CD4-positive, CD25-positive, alpha-beta regulatory T cell (primary cell): ENCODE measurements at regions not wholly inside any gene's neighbourhood (a gene's known extent, or its start where the extent isn't known, plus 50 kb on each side); places are given as distances from the start of the nearest gene placed in this dataset.

Experiments used
- ATAC-seq, 2 donors: fragments of 150-1000 bp; cut with Tn5 transposase; one replicate each; pipeline ENCODE4 v1.10.0; 2021; ENCODE audit warnings: low read depth in 2 of 2, moderate number of reproducible peaks in 2 of 2, moderate library complexity in 1 of 2
- DNase-seq, 3 donors: peaks; one replicate each; pipeline versions ENCODE4 v3.0.0 to v3.0.0-alpha.2; 2012 to 2022; ENCODE audit warnings: mixed read lengths in 1 of 3
- H3K27ac ChIP-seq: one replicate; pipeline ENCODE4 v1.7.0; 2013; ENCODE audit warnings: mild to moderate bottlenecking, low read length; ENCODE audit not compliant: insufficient read depth, poor library complexity, severe bottlenecking
- H3K27me3 ChIP-seq: one replicate; pipeline ENCODE4 v1.7.0; 2013; ENCODE audit warnings: low read length; ENCODE audit not compliant: control insufficient read depth, insufficient read depth
- H3K36me3 ChIP-seq: one replicate; pipeline ENCODE4 v1.7.0; 2013; ENCODE audit warnings: mild to moderate bottlenecking, low read length, moderate library complexity; ENCODE audit not compliant: control insufficient read depth, insufficient read depth
- H3K4me1 ChIP-seq: 2 replicates; pipeline ENCODE4 v1.7.0; 2013; ENCODE audit warnings: mild to moderate bottlenecking, low read length; ENCODE audit not compliant: insufficient read depth, control insufficient read depth, poor library complexity, severe bottlenecking
- H3K4me3 ChIP-seq: one replicate; pipeline ENCODE4 v1.7.0; 2013; ENCODE audit warnings: low read depth, mild to moderate bottlenecking, low read length, moderate library complexity
- H3K9me3 ChIP-seq, 2 experiments: 1 replicate in 1 of 2; 2 replicates in 1 of 2; pipeline ENCODE4 v1.7.0; 2013; ENCODE audit warnings: low read length in 2 of 2, mild to moderate bottlenecking in 1 of 2, moderate library complexity in 1 of 2; ENCODE audit not compliant: control insufficient read depth in 2 of 2
- H3K27ac Mint-ChIP-seq, 3 donors: one replicate each; pipeline ENCODE4 v1.8.0; 2020 to 2022; ENCODE audit warnings: mild to moderate bottlenecking in 3 of 3, mixed read lengths in 3 of 3, moderate library complexity in 2 of 3
- H3K27me3 Mint-ChIP-seq: one replicate; pipeline ENCODE4 v1.8.0; 2022; ENCODE audit warnings: mild to moderate bottlenecking, mixed read lengths
- H3K36me3 Mint-ChIP-seq: one replicate; pipeline ENCODE4 v1.8.0; 2020; ENCODE audit warnings: mixed read lengths
- H3K4me1 Mint-ChIP-seq, 4 donors: one replicate each; pipeline ENCODE4 v1.8.0; 2020 to 2022; ENCODE audit warnings: mixed read lengths in 4 of 4, mild to moderate bottlenecking in 1 of 4
- H3K4me3 Mint-ChIP-seq, 4 donors: one replicate each; pipeline ENCODE4 v1.8.0; 2020 to 2022; ENCODE audit warnings: mild to moderate bottlenecking in 4 of 4, mixed read lengths in 4 of 4, moderate library complexity in 3 of 4
- H3K9me3 Mint-ChIP-seq, 7 donors: one replicate each; pipeline ENCODE4 v1.8.0; 2020 to 2022; ENCODE audit warnings: mixed read lengths in 7 of 7, mild to moderate bottlenecking in 3 of 7, moderate library complexity in 2 of 7

DNA sequence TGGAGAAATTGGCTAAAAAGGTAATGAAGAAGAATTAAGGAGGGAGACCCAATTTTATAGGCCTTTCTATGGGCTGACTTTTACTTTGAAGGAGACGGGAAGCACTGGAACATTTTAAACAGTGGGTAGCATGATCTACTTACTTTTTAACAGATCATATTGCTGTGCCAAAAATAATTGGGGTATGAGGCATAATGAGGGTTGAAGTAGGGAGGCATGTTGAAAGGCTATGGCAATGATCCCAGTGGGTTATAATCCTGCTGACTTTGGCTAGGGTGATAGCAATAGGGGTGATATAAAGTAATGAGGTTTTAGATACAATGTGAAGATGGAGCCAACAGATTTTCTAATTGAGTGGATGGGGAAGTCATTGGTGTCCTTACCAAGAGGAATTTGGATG, 73.2 kb downstream of the GPR37 start:
- no peak overlapping the region for H3K4me3 Mint-ChIP-seq
- Histone ChIP-seq H3K4me3 (no peak overlapping the region), H3K27ac (no peak overlapping the region), H3K27me3 (no peaks in the 10 kb centered on the region), H3K36me3 (no peaks in the 10 kb centered on the region), H3K4me1 (no peaks in the 10 kb centered on the region), H3K9me3 (no peaks in the 10 kb centered on the region)
- no peak overlapping the region for H3K27ac Mint-ChIP-seq
- peaks cover 0 to 7% (median 4%) of the 10 kb centered on the region in 7 donors for H3K9me3 Mint-ChIP-seq
- no peaks in the 10 kb centered on the region for H3K36me3 Mint-ChIP-seq
- DNase-seq, result no peak
- ATAC-seq, result no peak
- H3K27me3 Mint-ChIP-seq, result no peaks in the 10 kb centered on the region
- no peaks in the 10 kb centered on the region for H3K4me1 Mint-ChIP-seq

DNA sequence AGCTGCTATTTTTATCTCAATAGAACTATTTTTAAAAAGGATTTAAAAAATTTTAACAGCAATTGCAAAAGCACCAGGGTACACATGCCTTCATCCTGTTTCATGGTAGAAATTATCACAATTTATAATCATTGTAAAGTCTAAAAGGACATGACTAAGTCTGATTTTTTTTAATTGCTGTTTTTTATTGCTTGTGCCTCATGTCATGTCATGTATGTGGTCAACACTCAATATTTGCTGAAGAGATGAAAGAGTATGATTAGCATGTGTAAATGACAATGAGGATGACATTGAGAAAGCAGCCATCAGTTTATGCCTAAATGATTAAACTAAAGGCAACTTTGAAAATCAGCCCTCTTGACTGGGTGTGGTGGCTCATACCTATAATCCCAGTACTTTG, 74.8 kb downstream of the GPR37 start:
- H3K9me3 ChIP-seq, result no peaks in the 10 kb centered on the region
- H3K27ac ChIP-seq, result no peak overlapping the region
- H3K4me1 ChIP-seq, result no peaks in the 10 kb centered on the region
- peak overlapping the region in 1 of 4 donors; percentile 55 for H3K4me3 Mint-ChIP-seq
- H3K27me3 ChIP-seq, result no peaks in the 10 kb centered on the region
- peaks cover 2 to 7% (median 4%) of the 10 kb centered on the region in 7 donors for H3K9me3 Mint-ChIP-seq
- no peak for ATAC-seq
- no peaks in the 10 kb centered on the region for H3K4me1 Mint-ChIP-seq
- no peaks in the 10 kb centered on the region for H3K36me3 ChIP-seq
- no peak overlapping the region for H3K4me3 ChIP-seq
- no peak for DNase-seq
- H3K36me3 Mint-ChIP-seq, result no peaks in the 10 kb centered on the region
- no peaks in the 10 kb centered on the region for H3K27me3 Mint-ChIP-seq
- H3K27ac Mint-ChIP-seq, result no peak overlapping the region

GRCh38 chr7:124689931-124690330, 75.7 kb downstream of the GPR37 start:
- H3K27me3 ChIP-seq, result no peaks in the 10 kb centered on the region
- H3K36me3 ChIP-seq, result no peaks in the 10 kb centered on the region
- no peaks in the 10 kb centered on the region for H3K9me3 ChIP-seq
- no peak overlapping the region for H3K27ac ChIP-seq
- no peaks in the 10 kb centered on the region for H3K4me1 Mint-ChIP-seq
- DNase-seq, result no peak
- no peaks in the 10 kb centered on the region for H3K36me3 Mint-ChIP-seq
- peaks cover 2 to 7% (median 4%) of the 10 kb centered on the region in 7 donors for H3K9me3 Mint-ChIP-seq
- no peak overlapping the region for H3K4me3 Mint-ChIP-seq
- H3K4me3 ChIP-seq, result no peak overlapping the region
- no peak for ATAC-seq
- no peaks in the 10 kb centered on the region for H3K27me3 Mint-ChIP-seq
- H3K4me1 ChIP-seq, result no peaks in the 10 kb centered on the region
- no peak overlapping the region for H3K27ac Mint-ChIP-seq

- Mint-ChIP-seq H3K27me3 (no peaks in the 10 kb centered on the region), H3K4me3 (no peak overlapping the region), H3K4me1 (no peaks in the 10 kb centered on the region), H3K36me3 (no peaks in the 10 kb centered on the region), H3K9me3 (peaks cover 2 to 7% (median 4%) of the 10 kb centered on the region in 7 donors), H3K27ac (no peak overlapping the region)
- Histone ChIP-seq H3K9me3 (no peaks in the 10 kb centered on the region), H3K27ac (no peak overlapping the region), H3K27me3 (no peaks in the 10 kb centered on the region), H3K4me1 (no peaks in the 10 kb centered on the region), H3K36me3 (no peaks in the 10 kb centered on the region), H3K4me3 (no peak overlapping the region)
- no peak for DNase-seq
- no peak for ATAC-seq
These were observed 76.1 kb downstream of the GPR37 start for GRCh38 chr7:124689523-124689922.

- H3K36me3 Mint-ChIP-seq, result no peaks in the 10 kb centered on the region
- H3K27ac ChIP-seq, result no peak overlapping the region
- no peaks in the 10 kb centered on the region for H3K27me3 ChIP-seq
- no peaks in the 10 kb centered on the region for H3K36me3 ChIP-seq
- no peak overlapping the region for H3K4me3 ChIP-seq
- peaks cover 0 to 5% (median 3%) of the 10 kb centered on the region in 7 donors for H3K9me3 Mint-ChIP-seq
- DNase-seq (no peak), ATAC-seq (no peak)
- H3K27me3 Mint-ChIP-seq, result no peaks in the 10 kb centered on the region
- no peaks in the 10 kb centered on the region for H3K4me1 ChIP-seq
- H3K9me3 ChIP-seq, result no peaks in the 10 kb centered on the region
- no peaks in the 10 kb centered on the region for H3K4me1 Mint-ChIP-seq
- no peak overlapping the region for H3K27ac Mint-ChIP-seq
- H3K4me3 Mint-ChIP-seq, result no peak overlapping the region
These were observed 76.6 kb downstream of the GPR37 start for GRCh38 chr7:124688991-124689390.

GRCh38 chr7:124686543-124687171, 78.9 kb downstream of the GPR37 start:
- ATAC-seq (no peak), DNase-seq (no peak)
- Mint-ChIP-seq H3K9me3 (peaks cover 0 to 5% (median 4%) of the 10 kb centered on the region in 7 donors), H3K27me3 (peaks cover 6% of the 10 kb centered on the region), H3K4me3 (no peak overlapping the region), H3K36me3 (no peaks in the 10 kb centered on the region), H3K27ac (no peak overlapping the region), H3K4me1 (no peaks in the 10 kb centered on the region)
- H3K9me3 ChIP-seq, result no peaks in the 10 kb centered on the region
- no peak overlapping the region for H3K27ac ChIP-seq
- no peaks in the 10 kb centered on the region for H3K36me3 ChIP-seq
- no peaks in the 10 kb centered on the region for H3K4me1 ChIP-seq
- no peaks in the 10 kb centered on the region for H3K27me3 ChIP-seq
- H3K4me3 ChIP-seq, result no peak overlapping the region

DNA sequence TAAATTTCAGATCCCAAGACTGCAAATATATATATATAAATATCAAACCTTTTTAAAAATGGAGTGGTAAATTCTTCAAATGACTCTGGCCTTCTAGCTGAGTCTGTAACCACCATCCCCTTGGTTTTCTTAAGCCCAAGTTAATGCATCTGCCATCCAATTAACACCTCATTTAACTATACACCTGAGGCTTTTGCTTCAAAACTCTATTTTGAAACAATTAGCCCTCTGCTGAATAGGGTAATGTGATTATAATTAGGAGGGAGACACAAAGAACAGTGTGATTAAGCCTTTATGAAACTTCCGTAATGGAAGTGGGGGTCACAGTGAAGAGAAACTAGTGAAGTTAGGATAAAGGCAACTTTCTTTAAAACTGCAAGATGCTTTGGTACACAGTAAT, 83.6 kb downstream of the GPR37 start:
- no peak overlapping the region for H3K27ac ChIP-seq
- no peak for ATAC-seq
- peaks cover 0 to 4% (median 0%) of the 10 kb centered on the region in 7 donors for H3K9me3 Mint-ChIP-seq
- H3K27me3 ChIP-seq, result no peaks in the 10 kb centered on the region
- no peaks in the 10 kb centered on the region for H3K4me1 ChIP-seq
- H3K27me3 Mint-ChIP-seq, result peaks cover 6% of the 10 kb centered on the region
- no peak for DNase-seq
- no peaks in the 10 kb centered on the region for H3K9me3 ChIP-seq
- H3K4me3 ChIP-seq, result no peak overlapping the region
- no peak overlapping the region for H3K4me3 Mint-ChIP-seq
- H3K36me3 Mint-ChIP-seq, result no peaks in the 10 kb centered on the region
- no peak overlapping the region for H3K27ac Mint-ChIP-seq
- H3K4me1 Mint-ChIP-seq, result no peaks in the 10 kb centered on the region
- H3K36me3 ChIP-seq, result no peaks in the 10 kb centered on the region

DNA sequence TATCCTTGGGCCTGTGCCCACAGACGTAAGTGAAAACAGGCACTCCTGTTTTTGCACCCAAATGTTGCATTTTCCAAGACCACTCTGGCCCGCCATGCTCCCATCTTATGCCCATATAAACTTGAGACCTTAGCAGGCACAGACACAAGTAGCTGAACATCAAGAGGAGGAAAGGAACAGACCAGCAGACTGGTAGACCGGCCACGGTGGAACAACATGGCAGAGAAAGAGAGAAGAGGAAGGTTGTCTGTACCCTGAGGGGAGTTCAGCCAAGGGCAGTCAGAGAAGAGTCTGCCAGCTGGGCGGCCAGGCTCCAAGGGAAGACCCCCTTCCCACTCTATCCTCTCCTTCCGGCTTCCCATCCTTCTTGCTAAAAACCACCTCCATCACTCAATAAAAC, 85.3 kb downstream of the GPR37 start:
- Histone ChIP-seq H3K4me1 (no peaks in the 10 kb centered on the region), H3K27ac (no peak overlapping the region), H3K27me3 (no peaks in the 10 kb centered on the region), H3K4me3 (no peak overlapping the region), H3K9me3 (no peaks in the 10 kb centered on the region), H3K36me3 (no peaks in the 10 kb centered on the region)
- H3K27me3 Mint-ChIP-seq, result peaks cover 6% of the 10 kb centered on the region
- peaks cover 0 to 3% (median 0%) of the 10 kb centered on the region in 7 donors for H3K9me3 Mint-ChIP-seq
- no peaks in the 10 kb centered on the region for H3K4me1 Mint-ChIP-seq
- H3K36me3 Mint-ChIP-seq, result no peaks in the 10 kb centered on the region
- no peak for ATAC-seq
- DNase-seq, result no peak
- no peak overlapping the region for H3K4me3 Mint-ChIP-seq
- H3K27ac Mint-ChIP-seq, result no peak overlapping the region
